GM06990 (cell line): ENCODE measurements at regions not wholly inside any gene's neighbourhood (a gene's known extent, or its start where the extent isn't known, plus 50 kb on each side); places are given as distances from the start of the nearest gene placed in this dataset.
"Not testable (repeated sequence)": the region's sequence is repeated elsewhere in the genome, so short reads cannot be mapped to it uniquely, and the experiment has no call there.

Experiments used
- DNase-seq: peaks from one replicate; pipeline ENCODE4 v3.0.0-alpha.2; 2011; ENCODE audit not compliant: insufficient read length; ENCODE audit errors: extremely low read depth
- H3K27me3 ChIP-seq: replicated peaks from 2 replicates; pipeline ENCODE4 v1.6.0; 2011; ENCODE audit warnings: low read length; ENCODE audit not compliant: control insufficient read depth, insufficient read depth
- H3K36me3 ChIP-seq: 2 replicates; pipeline ENCODE4 v1.5.1; 2011; ENCODE audit warnings: low read length; ENCODE audit not compliant: control insufficient read depth, insufficient read depth
- H3K4me3 ChIP-seq: replicated peaks from 2 replicates; pipeline ENCODE4 v1.5.1; 2011; ENCODE audit warnings: low read depth, mild to moderate bottlenecking, control low read depth, low read length
- TF ChIP-seq, protein P1 (sequence below): IDR thresholded peaks from 2 replicates; pipeline ENCODE4 v1.5.1; 2011; ENCODE audit warnings: low read length, control low read depth, mild to moderate bottlenecking, inconsistent platforms; ENCODE audit not compliant: insufficient read depth, poor library complexity, severe bottlenecking

DNA sequence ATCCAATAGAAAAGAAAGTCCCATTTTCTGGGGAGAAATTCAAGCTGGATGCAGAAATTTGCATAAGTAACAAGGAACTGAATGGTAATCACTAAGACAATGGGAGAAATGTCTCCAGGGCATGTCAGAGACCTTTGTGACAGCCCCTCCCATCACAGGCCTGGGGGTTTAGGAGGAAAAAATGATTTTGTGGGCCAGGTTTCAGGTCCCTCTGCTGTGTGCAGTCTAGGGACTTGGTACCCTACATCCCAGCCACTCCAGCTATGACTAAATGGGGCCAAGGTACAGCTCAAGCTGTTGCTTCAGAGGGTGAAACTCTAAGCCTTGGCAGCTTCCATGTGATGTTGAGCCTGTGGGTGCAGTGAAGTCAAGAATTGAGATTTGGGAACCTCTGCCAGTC is 695.5 kb upstream of the MIR17HG start:
- no peak for DNase-seq
- Histone ChIP-seq H3K4me3 (no peak overlapping the region), H3K27me3 (no peaks in the 10 kb centered on the region), H3K36me3 (no peaks in the 10 kb centered on the region)
- TF ChIP-seq, protein P1, sequence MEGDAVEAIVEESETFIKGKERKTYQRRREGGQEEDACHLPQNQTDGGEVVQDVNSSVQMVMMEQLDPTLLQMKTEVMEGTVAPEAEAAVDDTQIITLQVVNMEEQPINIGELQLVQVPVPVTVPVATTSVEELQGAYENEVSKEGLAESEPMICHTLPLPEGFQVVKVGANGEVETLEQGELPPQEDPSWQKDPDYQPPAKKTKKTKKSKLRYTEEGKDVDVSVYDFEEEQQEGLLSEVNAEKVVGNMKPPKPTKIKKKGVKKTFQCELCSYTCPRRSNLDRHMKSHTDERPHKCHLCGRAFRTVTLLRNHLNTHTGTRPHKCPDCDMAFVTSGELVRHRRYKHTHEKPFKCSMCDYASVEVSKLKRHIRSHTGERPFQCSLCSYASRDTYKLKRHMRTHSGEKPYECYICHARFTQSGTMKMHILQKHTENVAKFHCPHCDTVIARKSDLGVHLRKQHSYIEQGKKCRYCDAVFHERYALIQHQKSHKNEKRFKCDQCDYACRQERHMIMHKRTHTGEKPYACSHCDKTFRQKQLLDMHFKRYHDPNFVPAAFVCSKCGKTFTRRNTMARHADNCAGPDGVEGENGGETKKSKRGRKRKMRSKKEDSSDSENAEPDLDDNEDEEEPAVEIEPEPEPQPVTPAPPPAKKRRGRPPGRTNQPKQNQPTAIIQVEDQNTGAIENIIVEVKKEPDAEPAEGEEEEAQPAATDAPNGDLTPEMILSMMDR, result no peak

DNA sequence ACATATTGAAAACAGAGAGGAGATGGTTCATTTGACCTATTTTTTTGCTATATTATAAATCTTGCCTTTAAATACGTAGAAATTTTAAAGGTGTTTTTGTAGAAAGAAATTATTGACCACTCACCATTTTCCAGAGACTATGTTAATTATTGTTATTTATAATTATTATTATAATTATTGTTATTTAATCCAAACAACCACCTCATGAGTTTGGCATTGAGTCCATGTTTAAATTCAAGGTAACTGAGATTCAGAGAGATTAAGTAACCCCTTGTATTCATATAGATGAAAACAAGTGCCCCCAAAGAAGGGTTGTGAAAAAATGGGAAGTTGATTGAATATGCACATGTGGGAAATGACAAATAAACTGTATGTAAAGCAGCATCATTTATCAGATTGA is 692.5 kb upstream of the MIR17HG start:
- H3K4me3 ChIP-seq, result no peak overlapping the region
- no peaks in the 10 kb centered on the region for H3K36me3 ChIP-seq
- no peaks in the 10 kb centered on the region for H3K27me3 ChIP-seq
- no peak for DNase-seq
- TF ChIP-seq, protein P1, result no peak

DNA sequence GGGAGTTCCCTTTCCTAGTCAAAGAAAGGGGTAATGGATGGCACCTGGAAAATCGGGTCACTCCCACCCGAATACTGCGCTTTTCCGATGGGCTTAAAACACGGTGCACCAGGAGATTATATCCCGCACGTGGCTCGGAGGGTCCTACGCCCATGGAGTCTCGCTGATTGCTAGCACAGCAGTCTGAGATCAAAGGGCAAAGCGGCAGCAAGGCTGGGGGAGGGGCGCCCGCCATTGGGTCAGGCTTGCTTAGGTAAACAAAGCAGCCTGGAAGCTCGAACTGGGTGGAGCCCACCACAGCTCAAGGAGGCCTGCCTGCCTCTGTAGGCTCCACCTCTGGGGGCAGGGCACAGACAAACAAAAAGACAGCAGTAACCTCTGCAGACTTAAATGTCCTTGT is 683.3 kb upstream of the MIR17HG start:
- H3K4me3 ChIP-seq, H3K36me3 ChIP-seq, H3K27me3 ChIP-seq, DNase-seq: not testable (repeated sequence)

DNA sequence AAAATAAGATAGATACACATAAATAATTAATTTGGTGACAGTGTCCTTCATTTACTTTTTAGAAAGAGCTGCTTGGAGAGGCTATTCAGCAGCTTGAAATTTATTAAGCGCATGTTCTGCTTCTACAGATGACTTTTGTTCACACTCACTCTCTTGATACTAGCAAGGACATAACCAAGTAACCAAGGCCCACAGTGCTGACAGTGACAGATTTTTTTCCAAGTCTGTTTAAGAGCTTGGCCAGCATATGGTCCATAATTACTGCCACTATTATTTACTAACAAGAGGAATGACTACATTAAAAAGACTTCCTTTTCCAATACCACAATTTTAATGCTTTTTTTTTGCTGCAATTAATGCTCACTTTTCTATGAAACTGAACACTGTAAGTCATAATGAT is 673.7 kb upstream of the MIR17HG start:
- no peaks in the 10 kb centered on the region for H3K36me3 ChIP-seq
- H3K4me3 ChIP-seq, result no peak overlapping the region
- DNase-seq, result no peak
- H3K27me3 ChIP-seq, result no peaks in the 10 kb centered on the region
- TF ChIP-seq, protein P1, result no peak

DNA sequence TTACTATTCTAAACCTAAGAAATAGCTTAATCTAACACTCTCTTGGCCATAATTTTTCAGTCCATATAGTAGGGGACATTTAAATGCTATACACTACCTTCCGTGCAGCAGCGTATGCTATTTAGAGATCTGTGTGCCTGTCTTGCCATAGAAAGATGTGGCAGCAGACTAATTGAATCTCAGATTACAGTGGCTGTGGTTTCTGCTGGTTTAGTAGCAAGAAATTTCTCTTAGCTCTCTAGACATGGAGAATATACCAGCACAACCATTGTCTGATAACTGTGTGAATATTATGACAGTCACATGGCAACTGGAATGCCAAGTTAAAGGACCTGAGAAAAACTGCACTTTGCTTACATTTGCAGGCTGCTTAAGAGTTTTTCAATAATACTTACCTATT is 672.4 kb upstream of the MIR17HG start:
- DNase-seq, result no peak

DNA sequence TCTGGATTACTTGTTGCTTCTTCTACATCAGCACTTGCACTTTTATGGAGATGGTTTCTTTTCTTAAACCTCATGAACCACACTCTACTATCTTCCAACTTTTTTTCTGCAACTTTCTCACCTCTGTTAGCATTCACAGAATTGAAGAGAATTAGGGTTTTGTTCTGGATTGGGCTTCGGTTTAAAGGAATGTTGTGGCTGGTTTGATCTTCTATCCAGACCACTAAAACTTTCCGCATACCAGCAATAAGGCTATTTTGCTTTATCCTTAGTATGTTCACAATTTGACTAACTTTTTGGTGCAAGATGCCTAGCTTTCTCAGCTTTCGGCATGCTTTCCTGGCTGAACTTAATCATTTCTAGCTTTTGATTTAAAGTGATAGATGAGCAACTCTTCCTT is 666.7 kb upstream of the MIR17HG start:
- Histone ChIP-seq H3K4me3 (no peak overlapping the region), H3K36me3 (no peaks in the 10 kb centered on the region), H3K27me3 (no peaks in the 10 kb centered on the region)
- TF ChIP-seq, protein P1, result no peak
- no peak for DNase-seq

More for the DNA sequence above, 672.4 kb upstream of the MIR17HG start:
- Histone ChIP-seq H3K36me3 (no peaks in the 10 kb centered on the region), H3K4me3 (no peak overlapping the region), H3K27me3 (no peaks in the 10 kb centered on the region)
- TF ChIP-seq, protein P1, result no peak
